ENCODE measurements at regions not wholly inside any gene's neighbourhood (a gene's known extent, or its start where the extent isn't known, plus 50 kb on each side); places are given as distances from the start of the nearest gene placed in this dataset.
"Not testable (repeated sequence)": the region's sequence is repeated elsewhere in the genome, so short reads cannot be mapped to it uniquely, and the experiment has no call there.

- TF ChIP-seq ZNF629 (tag by site-specific recombination; IDR thresholded peaks at IDR 0.05); ZNF747 (tag by site-specific recombination; IDR thresholded peaks at IDR 0.05); ZNF274 (IDR thresholded peaks at IDR 0.05; ENCODE audit: low read length); ZNF274 (tag by site-specific recombination; IDR thresholded peaks at IDR 0.05; ENCODE audit: borderline replicate concordance); CTCF (tag by site-specific recombination; IDR thresholded peaks at IDR 0.05); ZBTB7A (tag by site-specific recombination; IDR thresholded peaks at IDR 0.05; ENCODE audit: low read depth); ZBTB49 (tag by site-specific recombination; IDR thresholded peaks at IDR 0.05; ENCODE audit: low read depth): not testable (repeated sequence)
Observed at GRCh38 chr6:80783271-80783670, 676.8 kb downstream of the BCKDHB start.
